HG03457 (cell line): ENCODE measurements at regions not wholly inside any gene's neighbourhood (a gene's known extent, or its start where the extent isn't known, plus 50 kb on each side); places are given as distances from the start of the nearest gene placed in this dataset.

Experiments used
- ATAC-seq: cut with Tn5 transposase; IDR thresholded peaks from one replicate; pipeline ENCODE4 v1.9.1; 2021; ENCODE audit warnings: moderate number of reproducible peaks; ENCODE audit not compliant: unreplicated experiment

DNA sequence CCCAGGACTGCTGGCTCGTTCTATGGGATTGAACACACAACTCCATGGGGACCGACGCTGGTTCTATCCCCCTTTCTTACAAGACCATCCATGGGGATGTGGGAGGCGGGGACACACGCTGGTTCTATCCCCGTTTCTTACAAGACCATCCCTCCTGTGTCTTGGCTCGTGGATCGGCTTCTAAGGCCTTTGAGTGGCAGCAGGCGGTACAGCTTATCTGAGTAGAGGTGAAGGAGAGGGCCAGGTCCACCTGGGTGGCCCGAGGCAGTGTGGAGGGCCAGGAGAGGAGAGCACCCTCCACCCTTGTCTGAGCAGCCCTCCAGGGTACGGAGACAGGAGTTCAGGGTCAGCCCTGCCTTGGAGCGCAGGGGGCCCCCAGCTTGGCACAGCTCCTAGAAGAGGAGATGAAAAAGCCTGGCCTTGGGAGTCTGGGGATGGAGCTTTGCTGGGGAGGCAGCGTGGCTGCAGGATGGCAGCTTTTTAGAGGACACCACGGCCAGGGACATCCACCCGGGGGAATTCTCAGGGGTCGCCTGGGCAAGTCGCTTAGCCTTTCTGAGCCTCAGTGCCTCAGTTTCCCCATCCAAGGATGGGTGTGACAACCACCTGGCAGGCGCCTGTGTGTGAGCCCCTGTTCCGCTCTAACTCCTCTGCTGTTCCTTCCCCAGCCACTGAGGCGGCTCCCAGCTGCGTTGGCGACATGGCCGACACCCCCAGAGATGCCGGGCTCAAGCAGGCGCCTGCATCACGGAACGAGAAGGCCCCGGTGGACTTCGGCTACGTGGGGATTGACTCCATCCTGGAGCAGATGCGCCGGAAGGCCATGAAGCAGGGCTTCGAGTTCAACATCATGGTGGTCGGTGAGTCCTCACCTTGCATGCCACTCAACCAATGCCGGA lies 341.0 kb downstream of the SEC14L1 start:
- no peak for ATAC-seq

DNA sequence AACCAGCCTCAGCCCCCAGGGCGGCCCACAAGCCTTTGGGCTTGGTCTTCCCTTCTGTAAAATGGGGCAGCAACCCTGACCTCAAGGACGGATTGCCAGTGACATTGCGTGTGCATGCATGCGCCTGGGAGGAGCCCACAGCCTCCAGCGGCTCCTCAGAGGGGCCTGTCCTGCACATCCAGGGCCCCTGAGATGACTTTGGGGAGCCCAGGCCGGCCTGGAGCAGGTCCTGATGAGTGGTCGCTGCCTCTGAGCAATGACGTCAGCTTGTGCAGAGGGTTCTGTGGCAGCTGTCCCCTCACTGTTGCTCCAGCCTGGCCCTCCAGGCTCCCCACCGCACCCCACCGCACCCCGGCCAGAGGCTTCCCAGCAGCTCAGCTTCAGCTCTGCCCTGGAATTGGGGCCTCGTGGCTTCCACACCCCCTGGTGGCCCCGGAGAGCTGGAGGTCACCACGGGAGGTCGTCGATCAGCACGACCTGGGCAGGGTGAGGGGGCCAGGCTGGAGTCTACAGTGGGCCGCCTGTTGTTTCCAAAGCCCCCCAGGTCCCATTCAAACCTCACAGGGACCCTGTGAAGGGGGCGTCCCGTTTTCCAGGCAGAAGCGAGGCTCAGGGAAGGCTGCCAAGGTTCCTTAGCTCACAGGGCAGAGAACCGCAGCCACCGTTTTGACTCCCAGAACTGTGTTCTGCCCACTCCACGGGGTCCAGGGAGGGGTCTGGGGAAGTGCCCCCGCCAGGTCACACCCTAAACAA lies 341.8 kb downstream of the SEC14L1 start:
- ATAC-seq, result no peak

DNA sequence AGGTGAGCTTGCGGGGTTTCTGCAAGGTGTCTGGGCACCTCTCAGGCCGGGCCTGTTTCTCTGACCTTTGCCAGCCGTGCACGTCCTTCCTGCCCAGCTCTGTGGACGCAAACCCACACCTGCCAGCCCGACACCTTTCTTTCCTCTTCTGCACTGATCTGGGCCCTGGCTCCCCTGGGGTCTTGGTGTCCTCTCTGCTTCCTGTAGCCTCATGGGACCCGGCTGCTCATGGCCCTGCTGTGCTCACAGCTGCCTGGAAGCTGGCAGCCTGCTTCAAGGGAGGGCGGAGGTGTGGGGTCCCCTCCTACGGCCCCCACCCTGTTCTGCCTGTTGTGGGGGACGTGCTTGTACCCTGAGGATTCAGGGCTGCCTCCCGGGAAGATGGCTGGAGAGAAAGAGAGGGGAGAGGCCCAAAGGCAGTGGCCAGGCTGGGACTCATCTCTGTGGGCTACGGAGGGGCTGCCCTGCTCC lies 342.4 kb downstream of the SEC14L1 start:
- no peak for ATAC-seq

DNA sequence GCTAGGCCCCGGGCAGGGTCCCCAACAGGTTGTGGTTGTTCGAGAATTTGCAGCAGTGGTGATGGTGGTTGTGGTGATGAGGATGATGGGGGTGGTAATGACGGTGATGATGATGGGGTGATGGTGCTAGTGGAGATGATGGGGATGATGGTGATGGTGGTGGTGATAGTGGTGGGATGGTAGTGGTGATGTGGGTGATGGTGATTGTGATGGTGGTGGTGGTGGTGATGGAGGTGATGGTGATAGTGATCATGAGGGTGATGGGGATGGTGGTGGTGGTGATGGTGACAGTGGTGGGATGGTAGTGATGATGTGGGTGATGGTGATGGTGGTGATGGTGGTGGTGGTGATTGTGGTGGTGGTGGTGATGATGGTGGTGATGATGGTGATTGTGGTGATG lies 343.3 kb downstream of the SEC14L1 start:
- no peak for ATAC-seq

DNA sequence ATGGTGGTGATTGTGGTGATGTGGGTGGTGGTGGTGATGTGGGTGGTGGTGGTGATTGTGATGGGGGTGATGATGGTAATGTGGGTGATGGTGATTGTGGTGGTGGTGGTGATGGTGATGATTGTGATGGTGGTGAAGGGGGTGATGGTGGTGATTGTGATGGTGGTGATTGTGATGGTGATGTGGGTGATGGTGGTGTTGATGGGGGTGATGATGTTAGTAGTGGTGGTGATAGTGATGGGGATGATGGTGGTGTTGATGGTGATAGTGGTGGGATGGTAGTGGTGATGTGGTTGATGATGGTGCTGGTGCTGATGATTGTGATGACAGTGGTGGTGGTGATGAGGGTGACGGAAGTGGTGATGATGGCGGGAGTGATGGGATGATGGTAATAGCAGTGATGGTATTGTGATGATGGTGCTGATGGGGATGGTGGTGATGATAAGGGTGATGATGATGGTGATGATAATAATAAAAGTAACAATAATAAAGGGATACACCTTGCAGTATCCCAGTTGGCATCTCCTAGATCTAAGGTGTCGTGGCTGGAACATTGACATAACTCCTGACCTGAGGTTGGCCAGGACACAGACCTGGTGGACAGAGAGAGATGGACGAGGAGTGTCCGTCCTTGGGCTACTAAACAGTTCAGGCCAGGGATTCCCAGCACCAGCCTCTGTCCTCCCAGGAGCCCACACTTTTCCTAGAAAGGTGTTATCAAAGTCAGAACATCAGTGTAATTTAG lies 344.5 kb downstream of the SEC14L1 start:
- no peak for ATAC-seq

DNA sequence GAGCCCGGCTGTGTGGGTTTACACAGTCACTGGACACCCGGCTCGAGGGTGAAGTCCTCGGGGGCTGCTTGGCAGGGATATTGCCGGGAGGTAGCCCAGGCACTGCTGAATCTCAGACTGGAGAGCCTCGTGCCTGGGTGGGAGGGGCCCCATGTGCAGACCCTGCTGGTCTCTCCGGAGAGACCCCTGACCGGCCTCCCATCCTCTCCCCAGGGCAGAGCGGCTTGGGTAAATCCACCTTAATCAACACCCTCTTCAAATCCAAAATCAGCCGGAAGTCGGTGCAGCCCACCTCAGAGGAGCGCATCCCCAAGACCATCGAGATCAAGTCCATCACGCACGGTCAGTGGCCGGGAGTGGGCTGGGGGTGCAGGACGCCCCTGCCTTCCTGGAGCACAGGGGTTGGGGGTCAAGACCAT lies 346.5 kb downstream of the SEC14L1 start:
- no peak for ATAC-seq

DNA sequence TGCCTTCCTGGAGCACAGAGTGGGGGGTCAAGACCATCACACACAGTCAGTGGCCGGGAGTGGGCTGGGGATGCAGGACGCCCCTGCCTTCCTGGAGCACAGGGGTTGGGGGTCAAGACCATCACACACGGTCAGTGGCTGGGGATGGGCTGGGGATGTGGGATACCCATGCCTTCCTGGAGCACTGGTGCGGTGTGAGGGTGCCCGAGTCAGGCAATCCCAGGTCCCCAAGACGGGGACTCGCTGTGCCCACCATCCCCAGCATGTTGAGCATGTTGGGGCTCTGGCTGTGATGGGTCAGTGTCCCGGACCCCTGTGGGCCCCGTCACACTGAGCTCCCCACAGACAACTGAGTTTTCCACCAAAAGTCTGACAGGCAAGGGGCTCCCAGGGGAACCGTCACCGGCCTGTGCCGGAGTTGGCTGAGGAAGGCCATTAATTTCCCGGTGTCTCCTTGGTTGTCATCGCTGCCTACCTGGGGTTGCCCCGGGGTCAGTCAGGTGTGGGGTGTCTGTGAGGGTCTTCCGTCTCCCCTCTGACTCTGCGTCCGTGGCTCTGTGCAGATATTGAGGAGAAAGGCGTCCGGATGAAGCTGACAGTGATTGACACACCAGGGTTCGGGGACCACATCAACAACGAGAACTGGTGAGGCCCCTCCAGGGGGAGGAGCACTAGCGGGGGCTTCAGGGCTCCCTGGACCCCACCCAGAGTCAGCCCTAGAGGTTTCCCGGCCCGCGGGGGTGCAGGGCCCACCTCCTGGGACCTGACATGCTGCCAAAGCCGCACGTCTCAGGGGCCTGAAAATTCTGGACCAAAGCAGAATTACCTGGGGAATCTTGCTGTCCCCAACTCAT lies 347.1 kb downstream of the SEC14L1 start:
- ATAC-seq, result no peak

DNA sequence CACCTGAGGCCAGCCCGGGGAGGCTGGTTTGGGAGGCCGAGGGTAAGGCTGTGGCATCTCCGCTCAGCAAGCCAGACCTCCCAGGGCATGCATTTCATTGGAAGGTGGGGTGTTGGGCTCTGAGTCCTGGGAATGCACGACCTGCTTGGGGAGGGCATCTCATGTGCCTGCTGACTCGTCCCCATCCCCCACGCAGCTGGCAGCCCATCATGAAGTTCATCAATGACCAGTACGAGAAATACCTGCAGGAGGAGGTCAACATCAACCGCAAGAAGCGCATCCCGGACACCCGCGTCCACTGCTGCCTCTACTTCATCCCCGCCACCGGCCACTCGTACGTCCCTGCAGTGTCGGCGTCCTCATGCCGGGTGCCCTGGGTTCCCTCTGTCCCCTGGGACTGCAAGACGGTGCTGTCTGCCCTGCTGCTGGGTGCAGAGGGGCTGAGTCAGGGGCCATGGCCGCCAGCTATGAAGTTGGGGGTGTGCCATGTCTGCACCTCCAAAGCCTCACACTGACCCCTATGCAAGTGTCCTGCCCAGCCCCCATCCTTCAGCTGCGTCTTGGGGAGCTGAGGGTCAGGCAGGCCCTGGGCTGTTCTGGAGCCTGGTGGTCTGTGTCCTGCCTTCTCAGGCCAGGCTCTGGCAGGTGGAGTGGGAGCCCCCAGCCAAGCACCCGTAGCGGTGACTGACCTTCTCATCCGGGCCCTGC lies 347.9 kb downstream of the SEC14L1 start:
- ATAC-seq, result no peak

DNA sequence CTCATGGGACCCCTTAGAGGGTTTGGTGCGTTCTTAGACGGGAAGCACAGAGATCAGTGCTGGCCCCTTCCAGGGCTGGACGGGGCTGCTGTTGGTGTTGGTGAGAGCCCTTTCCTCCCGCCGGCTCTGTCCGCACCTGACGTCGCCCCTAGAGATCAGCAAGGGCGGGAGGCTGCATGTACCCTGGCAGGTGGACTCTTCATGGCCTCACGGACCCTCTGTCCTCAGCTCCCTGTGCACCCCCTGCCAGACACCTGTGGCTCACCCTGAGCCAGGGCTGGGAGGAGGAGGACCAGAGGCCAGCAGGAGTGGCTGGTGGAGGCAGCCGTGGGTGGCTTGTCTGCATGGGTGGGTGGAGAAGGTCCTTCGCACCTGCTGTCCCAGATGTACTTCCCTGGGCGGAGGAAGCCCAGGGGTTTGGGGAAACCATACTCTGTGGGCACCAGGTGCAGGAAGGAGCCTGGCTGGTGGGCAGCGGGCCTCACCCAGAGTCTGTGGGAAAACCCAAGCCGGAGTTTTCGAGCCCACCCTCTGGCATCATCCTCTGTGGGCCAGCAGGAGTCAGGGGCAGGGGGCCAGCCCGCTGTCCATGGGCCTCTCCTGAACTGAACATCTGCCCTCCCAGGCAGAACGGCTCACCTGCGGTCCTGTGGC lies 348.6 kb downstream of the SEC14L1 start:
- no peak for ATAC-seq

DNA sequence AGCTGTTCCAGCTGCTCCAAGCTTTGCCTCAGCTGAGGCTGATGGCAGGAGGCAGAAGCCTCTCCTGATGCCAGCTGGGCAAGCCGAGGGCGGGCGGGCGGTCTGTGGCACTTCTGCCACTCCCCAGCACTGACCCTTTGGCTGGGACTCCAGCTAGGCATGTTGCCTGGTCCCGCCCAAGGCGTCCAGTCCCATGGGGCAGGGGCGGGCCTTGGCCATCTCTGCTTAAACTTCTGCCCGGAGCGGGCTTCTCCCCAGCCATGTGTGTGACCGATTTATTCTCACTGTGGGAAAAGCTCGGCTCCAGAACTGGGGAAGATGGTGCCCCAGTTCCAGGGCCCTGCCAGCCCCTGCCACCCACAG lies 349.1 kb downstream of the SEC14L1 start:
- ATAC-seq, result no peak

DNA sequence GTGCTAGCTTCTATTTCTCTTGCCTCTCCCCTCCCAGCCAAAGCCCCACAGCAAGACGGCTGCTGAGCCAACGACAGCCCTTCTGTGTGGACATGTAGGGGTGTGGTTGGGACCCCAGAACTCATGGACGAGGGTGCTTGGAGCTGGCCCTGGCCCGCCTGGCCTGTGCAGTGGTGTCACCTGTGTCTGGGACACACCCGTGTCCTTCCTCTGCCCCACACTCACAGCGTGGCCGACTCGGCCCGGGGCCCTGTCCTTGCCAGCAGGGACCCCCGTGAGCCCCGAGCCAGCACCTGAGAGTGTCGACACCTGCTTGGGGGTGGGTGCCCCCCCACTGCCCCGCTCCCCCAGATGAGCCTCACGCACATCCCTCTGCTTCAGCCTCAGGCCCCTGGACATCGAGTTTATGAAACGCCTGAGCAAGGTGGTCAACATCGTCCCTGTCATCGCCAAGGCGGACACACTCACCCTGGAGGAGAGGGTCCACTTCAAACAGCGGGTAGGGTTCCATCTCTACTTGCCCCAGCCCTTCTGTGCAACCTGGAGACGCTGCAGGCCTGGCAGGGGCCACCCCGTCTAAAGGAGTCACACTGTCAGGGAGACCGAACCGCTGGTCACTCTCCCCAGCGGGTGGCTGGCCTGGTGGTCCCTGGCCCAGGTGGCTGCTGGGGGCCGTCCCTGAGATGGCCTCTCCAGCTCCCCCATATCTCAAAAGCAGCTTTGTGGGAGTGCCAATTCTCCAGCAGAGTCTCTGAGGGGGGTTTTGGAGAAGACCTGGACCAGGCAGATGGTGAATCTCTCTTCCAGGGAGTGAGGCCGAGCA lies 349.8 kb downstream of the SEC14L1 start:
- ATAC-seq, result no peak

DNA sequence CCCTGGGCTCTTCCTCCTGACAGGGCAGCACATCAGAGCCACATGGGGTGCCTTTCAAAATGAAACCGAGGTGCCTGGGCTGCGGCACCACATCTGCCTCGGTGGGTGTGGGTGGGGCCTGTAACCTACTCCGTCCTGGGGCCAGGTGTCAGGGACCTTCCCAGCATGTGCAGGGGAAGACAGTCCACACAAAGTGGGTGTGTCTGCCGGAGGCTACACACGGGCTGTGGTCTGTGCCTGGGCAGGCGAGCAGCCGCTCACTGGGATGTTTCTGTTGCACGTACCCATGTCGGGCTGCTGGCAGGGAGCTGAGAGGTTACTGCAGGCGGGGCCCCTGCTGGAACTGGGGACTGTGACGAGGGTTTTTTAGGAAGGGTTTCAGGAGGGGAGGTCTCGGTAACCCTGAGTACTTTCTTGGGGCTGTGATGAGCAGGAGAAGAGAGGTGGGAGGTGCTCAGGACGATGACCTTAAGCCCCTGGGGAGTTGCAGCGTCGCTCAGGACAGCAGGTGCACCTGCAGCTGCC lies 351.2 kb downstream of the SEC14L1 start:
- ATAC-seq, result no peak

DNA sequence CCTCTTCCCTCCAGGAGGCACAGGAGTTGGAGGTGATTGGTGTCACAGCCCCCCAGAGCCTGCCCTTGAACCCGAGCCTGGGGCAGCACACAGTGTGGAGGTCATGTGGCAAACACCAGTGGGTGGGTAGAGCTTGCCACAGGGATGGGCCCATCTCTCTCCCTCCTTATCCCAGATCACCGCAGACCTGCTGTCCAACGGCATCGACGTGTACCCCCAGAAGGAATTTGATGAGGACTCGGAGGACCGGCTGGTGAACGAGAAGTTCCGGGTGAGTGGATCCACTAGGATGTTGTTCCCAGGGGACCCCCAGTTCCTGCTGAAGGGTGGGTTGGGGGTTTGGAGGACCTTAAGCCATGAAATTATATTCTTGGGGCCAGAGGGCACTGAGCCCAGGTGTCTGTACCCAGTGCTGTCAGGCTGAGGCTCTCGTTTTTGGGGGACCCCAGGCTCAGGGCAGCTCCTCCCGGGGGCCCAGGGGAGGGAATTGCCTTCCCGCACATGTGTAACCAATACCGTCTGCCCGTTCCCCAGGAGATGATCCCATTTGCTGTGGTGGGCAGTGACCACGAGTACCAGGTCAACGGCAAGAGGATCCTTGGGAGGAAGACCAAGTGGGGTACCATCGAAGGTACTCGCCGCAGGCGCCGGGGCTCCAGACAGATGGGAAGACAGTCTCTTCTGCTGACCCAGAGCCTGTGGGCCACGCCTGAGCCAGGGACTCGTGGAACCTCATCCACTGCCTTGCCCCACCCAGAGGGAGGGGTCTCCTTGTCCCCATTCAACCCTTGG lies 351.9 kb downstream of the SEC14L1 start:
- ATAC-seq, result no peak

DNA sequence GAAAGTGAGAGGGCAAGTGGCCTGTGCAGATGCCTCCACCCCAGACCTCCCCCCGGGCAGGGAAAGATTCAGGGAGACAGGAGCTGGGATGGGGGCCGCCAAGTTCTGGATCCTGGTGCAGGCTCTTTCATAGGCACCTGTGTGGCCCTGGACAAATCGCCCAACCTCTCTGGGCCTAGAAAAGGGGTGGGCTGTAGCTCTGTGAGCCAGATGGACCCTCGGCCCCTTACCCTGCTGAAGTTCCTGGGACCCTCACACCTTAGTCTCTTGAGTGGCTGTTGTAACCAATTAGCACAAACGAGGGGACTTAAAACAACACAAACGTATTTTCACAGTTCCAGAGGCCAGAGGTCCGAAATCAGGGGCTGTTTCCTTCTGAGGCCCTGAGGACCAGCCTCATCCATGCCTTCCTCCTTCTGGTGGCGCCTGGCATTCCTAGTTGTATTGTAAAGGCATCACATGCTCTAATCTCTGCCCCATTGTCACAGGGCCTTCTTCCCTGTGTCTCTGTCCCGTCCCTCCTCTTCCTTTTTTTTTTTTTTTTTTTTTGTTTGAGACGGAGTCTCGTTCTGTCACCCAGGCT lies 352.6 kb downstream of the SEC14L1 start:
- no peak for ATAC-seq

DNA sequence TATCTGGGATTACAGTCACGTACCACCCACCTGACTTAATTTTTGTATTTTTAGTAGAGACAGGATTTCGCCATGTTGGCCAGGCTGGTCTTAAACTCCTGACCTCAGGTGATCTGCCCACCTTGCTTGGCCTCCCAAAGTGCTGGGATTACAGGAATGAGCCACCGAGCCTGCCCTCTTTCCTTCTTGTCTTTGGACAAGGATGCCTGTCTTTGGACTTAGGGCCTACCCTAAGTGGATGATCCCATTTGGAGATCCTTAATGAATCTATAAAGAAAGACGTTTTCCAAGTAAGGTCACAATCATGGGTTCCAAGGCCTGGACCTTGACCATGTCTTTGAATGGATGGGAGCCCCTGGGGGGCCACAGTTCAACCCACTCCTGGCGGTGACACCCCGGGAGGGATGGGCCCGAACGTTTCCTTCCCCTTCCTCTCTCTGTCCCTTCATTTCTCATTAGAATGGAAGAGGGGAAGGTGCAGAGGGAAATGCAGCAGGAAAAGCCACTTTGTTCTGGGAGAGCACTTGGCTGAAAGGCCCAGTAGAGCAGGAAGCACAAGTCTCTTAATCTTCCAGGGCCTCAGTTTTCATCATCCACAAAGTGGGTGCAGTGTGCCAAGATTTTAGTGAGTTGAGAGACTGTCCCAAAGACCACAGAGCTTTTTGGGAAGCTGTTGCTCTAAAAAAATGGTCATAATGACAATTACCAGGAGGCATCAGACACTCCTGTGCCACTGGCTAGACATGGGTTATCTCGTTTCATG lies 353.3 kb downstream of the SEC14L1 start:
- no peak for ATAC-seq

DNA sequence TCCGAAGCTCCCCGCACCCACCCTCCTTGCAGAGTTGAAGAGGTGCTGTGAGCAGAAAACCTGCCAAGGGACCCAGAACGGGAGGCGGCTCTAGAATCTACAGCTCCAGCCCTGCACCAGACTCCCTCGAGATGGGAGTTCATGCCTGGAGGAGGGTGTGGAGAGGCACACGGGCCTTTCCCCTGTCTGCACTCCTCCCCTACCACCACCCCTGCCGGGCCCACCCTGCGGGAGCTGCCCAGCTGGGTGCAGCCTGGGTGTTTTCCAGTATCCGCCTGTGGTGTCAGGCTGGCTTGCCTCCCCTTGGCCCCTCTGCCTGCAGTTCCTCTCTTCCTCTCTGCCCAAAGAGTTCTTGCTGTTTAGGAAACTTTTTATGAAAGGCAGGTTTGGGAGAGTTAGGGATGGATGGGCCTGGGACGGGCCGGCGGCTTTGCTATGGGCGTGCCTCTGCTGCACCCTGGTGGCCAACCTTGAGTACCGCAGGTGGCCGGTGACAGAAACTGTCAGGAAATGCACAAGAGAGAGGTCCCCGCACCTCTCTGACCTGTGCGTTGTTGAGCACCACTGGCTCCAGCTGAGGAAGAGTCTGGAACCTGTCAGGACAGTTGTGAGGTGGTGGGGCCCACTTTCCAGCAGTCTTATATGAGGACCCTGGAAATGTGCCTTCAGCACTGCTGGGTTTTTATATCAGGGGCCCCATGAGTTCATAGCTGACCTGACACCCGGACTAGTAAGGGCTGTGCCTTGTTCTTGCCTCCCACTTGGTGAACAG lies 354.1 kb downstream of the SEC14L1 start:
- no peak for ATAC-seq
